SHP77 treated with DMSO at 0.1 percent for 48 hours (cell line): ENCODE measurements at regions not wholly inside any gene's neighbourhood (a gene's known extent, or its start where the extent isn't known, plus 50 kb on each side); places are given as distances from the start of the nearest gene placed in this dataset.
"Not testable (repeated sequence)": the region's sequence is repeated elsewhere in the genome, so short reads cannot be mapped to it uniquely, and the experiment has no call there.

ENCODE experiments used
- DNase-seq: peaks from one replicate; lab custom pipeline; 2025; lab: John Stamatoyannopoulos, UW

DNA sequence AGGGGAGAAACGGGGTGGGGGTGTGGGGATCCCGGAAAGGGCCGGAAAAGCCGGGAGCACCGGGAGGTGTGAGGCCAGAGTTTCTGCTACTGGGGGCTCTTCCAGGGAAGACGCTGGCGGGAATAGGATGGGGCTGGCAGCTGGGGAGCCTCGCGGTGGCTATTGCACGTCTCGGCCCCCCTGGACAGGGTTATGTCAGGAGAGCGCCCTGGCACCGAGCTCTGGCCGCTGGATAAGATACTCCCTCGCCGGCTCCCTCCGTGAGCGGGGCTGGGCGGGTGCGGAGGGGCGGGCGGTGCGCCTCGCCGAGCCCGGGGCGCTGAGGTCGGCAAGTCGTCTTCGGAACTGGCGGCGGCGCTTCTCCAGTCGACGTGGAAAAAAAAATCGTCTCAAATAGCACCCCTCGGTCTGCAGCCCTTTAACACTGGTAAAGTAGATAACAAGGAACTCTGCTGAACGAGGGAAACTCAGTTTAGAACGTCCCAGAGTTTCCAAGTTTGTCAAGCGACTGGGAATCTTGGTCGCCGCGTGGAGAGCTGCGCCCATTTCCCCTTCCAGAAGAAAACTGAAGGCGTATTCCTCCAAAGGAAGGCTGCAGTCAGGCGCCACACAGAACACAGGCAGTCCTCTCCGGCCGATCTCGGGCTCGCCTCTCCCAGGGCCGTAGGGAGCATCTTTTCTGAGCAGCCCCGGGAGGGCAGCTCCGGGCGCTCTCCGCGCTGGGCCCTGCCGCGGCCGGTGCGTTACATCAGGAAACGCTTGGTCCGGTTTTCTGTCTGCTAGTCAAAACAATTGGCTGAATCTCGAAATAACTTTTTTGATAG lies 115.1 kb downstream of the KCNRG start:
- no peak for DNase-seq

DNA sequence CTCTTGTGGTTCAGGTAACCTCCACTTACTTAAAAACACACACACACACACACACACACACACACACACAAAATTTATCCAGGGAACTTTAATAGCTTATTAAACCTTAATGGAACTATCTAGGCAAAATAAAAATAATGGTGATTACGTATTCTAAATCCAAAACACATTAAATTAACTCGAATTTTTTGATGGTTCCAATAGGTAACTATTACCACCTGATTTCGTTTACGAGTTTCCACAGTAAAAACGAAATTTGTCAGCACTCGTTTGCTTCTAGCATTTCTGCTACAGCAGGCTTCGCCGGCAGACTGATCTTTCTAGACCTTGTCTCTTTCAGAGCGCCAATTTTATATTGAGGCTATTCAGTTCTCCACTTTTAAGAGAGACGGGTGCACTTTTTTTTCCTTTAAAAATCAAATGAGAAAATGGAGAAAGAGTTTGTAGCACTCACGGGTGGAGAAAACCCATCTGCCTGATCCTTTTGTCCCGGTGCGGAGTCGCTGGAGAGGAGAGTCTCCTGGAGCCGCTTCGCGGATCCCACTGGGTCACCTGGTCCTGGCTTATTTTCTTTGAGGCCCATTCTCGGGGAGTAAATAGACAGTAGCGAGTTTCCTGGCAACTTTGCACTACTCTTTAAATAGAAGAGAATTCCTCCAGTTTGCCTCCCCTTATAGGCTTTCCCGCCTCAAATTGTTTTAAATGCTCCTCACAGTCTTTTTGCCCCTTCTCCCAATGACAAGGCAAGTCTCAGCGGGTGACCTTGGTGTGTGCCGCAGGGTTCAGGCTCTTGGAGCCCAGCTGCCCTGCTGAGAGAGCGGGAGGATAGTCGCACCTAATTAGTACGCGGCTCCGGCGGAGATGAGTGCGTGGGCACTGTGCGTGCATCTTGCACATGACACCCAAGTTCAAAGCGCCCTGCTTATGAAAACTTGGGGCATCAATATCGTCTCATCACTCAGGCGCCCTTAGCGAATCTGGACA lies 117.0 kb downstream of the KCNRG start:
- no peak for DNase-seq

DNA sequence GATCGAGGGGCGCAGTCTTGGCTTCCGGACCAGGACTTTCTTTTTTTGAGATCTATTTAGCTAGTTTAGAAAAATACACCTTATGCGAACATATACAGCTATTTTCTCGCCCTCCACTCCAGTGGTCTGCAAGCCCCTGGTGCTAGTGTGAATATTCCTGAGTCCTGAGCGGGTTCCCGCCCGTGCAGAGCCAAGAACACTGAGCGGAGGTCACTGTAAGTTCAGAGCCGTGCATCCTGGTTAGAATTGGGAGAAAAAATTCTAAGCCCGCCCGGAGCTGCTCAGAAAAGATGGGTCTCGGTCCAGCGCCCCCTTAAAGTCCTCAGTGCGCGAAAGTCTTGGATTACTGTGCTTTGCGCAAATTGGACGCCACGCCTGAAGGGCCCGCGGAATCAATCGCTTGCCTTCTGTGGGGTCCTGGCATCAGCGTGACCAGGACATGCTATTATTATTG lies 117.7 kb downstream of the KCNRG start:
- DNase-seq = no peak

DNA sequence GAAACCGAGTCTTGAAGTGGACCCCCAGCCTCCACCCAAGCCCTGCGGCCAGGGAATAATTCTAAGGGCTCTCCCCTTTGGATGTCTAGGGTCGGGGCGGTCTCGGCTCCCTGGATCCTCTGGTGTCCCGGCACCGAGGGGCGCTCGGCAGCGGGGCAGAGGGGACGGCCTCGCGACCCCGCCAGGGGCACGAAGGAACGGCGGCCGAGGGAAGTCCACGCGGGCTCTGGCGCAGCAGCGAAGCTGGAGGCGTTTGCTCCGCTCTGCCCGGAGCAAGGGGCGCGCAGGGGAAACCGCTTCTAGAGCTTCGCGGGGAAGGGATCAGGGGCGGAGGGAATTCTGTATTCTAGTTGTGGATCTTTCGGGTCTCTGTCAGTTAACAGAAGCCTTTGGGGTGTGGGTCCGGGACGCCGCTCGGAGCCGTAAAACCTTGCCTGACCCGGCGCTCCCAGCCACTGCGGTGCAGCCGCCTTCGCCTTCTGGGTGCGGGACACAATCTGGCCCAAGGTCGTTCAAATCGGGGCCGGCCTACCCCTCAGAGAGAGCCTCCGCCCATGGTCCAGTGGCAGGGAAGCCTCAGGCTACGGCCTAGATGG lies 118.2 kb downstream of the KCNRG start:
- DNase-seq = no peak

DNA sequence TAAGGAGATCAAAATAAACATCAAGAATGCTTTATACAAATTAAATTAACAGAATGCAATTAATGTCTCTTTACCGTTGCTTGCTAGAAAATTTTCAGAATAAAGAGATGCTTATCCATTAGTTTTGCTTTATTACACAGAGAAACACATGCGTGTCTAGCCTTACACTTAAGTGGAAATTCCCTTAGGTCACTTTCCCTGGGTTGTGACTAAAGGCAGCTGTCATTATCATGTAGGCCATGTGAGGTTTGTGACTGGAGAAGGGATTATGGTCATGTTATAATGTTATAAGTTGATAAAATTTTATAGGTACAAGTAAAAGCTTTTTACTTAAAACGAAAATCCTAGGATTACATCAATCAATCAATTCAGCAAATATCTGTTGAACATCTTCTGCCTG lies 121.0 kb downstream of the KCNRG start:
- DNase-seq = no peak

DNA sequence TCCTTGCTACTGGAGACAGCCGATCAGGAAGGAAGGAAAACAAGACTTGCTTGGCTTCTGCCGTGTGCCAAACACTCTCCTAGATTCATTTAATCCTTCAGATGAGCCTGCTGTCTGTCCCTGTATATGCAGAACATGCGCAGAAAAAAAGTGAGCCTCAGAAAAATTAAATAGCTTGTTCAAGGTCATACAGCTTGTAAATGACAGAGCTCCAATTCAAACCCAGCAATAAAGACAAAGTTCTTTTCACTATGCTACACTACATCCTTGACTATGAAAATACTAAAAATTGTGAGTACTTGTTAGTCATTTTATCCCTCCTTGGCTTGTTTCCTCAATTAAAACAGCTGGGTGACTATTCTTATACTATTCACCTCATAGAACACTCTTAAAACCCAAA lies 121.4 kb downstream of the KCNRG start:
- no peak for DNase-seq

DNA sequence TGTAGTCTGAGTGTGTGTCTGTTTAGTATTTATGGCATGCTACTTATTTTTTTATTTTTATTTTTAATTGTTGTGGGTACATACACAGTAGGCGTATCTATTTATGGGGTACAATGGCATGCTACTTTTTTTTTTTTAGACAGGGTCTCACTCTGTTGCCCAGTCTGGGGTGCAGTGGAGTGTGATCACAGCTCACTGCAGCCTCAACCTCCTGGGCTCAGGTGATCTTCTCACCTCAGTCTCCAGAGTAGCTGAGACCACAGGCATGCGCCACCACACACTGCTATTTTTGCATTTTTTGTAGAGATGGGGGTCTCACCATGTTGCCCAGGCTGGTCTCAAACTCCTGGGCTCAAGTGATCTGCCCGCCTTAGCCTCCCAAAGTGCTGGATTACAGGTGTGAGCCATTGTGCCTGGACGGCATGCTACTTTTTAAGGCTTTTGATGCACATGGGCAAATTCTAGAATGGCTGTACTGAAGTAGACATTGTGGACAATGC lies 124.2 kb downstream of the KCNRG start:
- DNase-seq = not testable (repeated sequence)

DNA sequence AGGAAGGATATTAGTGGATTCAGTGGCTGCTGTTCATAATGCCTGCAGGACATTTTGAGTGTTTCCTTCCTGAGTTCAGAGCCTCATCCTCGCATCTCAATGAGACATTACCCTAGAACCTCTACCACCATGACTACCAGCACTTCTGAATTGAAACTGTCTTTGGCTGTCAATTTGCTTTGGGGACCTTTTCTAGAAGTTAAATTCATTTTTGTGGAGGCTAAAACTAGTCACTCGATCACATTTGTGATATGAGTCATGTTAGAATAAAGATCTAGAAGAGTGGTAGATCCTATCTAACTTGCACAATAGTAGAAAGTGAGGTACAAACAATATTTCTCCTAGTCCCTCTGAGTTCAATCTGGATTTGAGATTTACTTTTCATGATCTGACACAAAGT lies 124.9 kb downstream of the KCNRG start:
- no peak for DNase-seq

DNA sequence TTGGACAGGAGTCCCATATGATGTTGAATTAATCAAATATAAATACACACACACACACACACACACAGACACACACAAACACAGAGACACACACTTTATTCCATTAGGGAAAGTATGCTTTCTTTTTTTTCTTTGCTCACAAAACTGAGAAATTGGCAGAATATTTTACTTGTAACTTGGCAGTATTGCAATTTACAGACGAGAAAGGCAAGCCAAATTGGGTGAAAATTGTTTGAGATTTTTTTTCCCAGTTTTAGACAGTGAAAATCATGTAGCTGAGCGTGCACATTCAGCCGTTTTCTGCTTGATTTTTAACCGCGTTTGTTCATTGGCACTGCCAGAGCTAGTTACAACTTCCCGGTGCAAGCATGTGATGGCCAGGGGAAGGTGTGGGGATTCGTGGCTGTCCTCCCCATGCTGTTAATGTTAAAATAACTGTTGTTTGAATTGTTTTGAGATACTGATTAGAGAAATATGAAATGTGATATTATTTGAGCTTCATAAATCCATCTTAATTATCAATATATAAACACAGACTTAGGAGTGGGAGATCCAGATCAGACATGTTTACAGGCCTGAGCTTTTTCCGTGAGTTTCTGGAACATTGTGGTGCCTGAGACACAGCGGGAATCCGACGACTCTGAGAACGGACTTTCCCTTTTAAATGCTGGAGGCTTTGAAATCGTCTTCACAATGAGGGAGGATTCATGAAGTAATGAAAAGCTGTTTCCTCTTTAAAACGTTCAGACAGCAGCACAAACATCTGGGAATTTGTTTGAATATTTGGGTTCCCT lies 125.5 kb downstream of the KCNRG start:
- no peak for DNase-seq

DNA sequence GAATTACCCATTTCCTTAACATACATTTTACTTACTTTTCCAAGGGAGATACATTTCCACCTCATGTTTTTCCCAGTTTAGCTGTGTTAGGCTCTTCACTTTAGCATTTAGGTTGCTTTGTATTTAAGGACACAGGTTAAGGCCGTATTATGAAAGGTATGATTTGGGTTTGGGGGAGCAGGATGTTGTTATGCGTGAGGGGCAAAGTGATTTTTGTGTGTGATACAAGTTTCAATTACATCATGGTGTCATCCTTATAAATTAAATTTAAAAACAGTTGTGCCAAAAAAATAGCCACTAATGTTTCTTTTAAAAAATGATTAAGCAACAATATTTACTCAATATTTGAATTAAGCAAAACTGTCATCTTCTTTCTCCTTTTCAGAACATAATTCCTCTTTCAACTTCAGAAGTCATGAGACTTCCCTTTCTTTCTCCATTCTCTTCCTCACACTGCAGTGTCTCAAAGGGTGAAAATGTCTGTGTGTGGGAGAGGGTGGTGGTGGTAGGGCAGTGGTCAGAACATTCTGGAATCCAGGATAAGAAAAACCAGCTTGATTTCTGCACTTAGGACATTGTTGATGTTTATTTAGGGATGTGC lies 126.2 kb downstream of the KCNRG start:
- no peak for DNase-seq

DNA sequence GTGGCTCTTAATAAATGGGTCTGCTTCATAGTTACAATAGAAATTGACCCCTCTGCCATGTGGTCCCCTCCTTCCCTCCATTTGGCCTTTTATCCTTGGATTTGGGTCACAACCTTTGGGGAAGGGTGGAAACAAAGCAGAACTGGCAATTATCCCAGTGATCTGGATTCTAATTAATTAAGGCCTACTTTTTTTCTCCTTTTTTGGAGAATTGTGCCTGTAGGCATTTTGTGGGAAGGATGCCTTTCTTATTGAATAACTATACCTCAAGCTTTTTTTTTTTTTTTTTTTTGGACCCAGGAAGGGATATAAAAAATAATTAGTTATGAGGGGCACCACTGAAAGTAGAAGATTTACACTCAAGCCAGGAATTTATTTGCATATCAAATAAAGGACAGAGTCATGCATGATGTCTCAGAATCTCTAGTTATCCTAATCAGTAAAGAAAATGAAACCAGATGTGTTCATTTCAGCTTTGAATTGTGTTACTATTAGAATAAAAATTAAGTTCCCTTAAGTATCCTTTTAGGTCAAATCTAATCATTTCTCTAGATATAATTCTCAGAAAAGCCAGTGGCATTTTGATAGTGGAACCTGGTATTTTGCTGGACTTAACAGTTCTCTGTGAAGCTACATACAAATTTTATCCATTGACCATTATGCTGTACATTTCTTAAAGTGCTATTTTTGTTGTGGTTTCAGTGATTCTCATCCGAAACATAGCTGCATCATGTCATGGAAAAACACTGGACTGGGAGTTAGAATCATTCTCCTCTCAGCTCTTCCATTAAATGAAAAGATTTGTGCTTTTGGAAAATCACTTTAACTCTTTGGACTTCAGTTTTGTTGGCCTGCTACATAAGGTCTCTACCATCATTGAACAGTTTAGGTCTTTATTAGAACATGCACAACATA lies 129.3 kb downstream of the KCNRG start:
- no peak for DNase-seq

DNA sequence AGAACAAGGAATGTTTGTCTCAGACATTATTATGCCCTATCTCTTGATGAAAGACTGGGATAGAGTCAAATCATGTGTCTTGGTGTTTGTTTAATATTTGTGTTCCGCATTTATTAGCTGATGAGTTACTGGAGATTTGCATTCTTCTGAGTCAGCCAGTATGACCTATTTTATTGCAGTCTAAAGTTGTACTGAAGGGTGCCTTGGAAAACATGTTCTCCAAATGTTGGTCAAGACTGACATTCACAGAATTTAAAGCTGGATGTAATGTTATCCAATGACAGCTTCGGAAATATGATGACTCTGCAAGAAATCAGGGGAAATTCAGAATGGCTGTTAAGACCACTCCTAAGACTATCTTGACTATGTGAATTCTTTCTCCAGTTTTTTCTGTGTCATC lies 134.0 kb downstream of the KCNRG start:
- DNase-seq = no peak

DNA sequence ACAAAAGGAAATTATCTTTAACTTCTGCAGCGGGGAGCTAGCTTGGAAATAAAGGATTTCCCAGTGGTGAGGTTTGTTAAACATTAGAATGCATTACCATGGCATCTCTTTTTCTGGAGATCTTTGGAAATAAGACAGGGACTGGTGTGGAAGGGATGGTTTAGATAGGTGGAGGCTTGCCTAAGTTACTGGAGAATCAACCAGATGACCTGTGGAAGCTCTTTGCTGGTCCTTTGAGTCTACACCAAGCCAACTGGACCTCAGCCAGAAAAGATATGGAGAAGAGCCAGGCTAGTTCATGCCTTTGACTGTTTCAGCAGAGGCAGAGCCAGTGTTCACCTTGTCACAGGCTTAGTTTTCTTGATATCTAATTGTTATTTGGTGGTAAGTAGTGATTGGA lies 134.7 kb downstream of the KCNRG start:
- DNase-seq = no peak

DNA sequence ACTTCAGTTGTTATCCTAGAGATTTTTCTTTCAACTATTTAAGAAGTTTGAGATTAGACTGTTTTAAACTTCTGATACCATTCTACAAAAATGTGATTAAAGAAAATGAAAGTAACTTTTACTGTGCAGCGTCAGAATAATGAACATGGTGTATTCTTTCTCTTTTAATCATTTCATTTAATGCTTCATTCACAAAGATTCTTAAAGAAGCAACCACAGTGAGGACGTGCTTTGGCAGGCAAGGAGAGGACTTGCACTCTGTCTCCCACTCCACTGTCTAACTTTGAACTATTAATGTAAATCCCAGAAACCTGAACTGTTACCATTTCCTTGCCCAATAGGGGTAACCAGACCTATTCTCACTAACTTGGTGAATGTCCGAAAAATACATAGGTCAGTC lies 137.0 kb downstream of the KCNRG start:
- DNase-seq = no peak

DNA sequence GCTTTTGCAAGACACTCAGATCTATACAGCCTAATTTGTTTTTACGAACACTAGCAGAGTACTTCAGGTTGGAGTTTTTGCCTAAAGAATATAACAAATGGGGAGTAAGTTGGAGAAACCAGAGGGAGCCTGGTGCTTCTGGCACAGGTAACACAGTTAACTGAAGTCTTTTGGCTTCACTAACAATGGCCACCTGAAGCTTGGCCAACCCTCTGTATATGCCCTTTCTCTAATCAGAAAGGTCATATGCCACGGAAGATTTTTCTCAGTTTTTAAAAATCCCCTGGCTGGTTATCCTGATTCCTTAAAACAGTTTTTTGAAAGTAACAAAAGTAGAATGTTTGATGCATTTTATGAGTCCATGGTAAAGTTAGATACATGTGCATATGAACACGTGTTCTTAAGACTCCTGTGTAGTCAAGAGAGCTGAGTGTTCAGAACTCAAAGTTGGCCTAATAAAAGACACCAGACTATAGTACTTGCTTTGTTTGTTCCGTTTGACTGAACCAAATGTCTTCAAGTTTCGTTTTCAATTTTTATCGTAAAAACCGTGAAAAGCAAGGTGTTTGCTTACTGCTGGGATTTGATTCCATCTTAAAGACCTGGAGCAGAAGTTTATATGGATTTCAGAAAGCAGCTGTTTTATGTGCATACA lies 137.5 kb downstream of the KCNRG start:
- no peak for DNase-seq

DNA sequence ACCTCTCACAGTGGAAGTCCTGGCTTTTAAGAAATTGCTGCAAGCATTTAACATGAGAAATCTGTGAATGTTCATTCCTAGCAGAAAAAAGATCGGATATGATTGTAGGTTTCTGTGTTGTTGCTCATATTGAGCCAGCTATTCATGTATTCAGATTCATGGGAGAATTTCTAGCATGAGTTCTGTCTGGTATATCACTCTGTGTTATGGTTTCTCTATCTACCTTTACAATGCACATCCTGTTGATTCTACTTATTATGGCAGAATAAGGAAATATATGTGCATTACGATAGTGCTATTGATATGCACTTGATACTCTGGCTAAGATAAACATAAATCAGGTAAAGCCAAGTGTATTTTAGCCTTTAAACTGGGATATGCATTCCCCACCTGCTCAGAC lies 138.2 kb downstream of the KCNRG start:
- no peak for DNase-seq

DNA sequence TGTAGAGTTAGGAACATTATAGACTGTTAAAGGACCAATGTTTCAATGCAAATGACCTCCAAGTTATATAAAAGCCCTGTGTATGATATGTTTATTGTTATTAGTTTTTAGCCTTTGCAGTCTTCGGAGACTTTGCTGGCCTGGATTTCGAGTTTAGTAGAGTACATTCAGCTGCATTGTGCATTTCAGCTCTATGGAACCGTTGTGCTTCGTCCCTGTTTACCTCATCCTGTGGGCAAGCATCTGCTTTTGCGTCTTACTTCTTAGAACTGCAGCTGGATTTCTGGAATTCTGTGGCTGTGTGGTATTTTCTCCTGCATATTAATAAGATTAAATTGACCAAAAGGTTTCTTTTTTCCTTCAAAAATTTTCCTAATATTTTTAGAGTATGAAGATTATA lies 138.6 kb downstream of the KCNRG start:
- no peak for DNase-seq

DNA sequence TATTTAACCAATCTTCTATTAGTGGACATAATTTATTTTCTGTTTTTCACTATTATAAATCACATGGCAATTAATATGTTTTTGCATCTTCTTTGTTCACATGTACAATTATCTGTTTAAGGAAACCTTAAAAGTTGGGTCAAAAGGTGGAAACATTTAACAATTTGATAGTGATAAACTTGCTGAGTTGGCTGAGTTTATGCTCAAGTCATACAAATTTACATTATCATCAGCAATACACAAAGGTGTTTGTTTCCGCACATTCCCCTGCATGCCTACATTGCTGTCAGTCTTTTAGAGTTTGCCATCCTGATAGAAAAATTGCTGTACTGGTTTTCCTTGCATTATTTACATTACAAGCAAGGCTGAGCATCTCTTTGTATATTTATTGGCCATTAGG lies 139.5 kb downstream of the KCNRG start:
- no peak for DNase-seq

DNA sequence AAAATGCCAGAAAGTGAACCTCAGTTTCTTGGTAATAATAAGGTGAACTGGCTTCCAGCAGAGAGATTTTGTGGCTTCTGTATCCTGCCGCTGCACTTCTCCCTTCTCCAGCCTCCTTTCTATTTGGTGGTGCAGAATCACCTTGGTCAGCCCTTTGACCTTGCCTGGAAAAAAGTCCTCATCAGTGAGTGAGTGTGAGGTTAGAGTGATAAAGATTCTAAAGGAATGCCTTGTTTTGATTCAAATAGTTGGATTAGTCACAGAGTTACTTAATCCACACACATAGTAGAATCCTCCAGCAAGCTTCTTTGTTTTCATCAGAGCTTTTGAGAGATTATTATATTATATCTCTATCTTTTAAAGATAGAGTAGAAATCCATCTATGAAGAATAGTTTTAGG lies 140.9 kb downstream of the KCNRG start:
- no peak for DNase-seq
